Stimulated activated CD8-positive, alpha-beta memory T cell treated with anti-CD3 and anti-CD28 coated beads, Interleukin-12 subunit alpha, Interleukin-12 subunit beta, amount 100 ng/mL, for 4 hours (primary cell): ENCODE measurements at regions not wholly inside any gene's neighbourhood (a gene's known extent, or its start where the extent isn't known, plus 50 kb on each side); places are given as distances from the start of the nearest gene placed in this dataset.

ENCODE experiments used
- DNase-seq: peaks from one replicate; pipeline ENCODE4 v3.0.0-alpha.2; 2020; ENCODE audit warnings: low read depth

DNA sequence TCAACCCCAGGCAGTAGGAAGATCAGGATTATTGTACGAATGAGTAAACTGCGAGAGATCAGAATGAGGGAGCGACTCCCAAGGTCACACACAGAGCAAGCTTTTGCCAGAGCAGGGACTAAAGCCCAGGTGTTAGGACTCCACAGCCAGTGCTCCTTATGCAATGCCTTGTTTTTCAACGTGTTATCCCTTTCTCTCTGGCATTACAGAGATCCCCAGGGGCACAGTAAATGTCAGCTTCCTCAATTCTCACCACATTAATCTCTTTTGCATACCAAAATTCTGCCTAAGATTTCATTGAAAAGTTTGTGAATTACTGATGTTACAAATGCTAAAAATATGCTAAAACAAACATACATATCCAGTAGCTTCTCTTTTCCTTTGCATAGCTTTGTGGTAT is 68.1 kb upstream of the CES5A start:
- no peak for DNase-seq

DNA sequence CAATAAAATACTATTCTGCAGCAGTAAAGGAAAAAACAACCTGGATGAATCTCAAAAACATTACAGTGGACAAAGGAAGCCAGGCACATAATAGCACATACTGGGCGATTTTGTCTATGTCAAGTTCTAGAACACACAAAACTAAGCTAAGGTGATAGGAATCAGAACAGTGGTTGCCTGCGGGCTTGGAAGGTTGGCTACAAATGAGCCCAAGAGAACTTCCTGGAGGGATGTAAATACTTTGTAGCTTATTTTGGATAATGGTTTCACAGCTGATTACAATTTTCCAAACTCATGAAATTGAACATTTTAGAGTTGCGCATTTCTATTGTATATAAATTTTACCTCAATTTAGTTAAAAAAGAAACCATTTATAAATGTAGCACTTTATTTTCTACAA is 67.6 kb upstream of the CES5A start:
- no peak for DNase-seq

DNA sequence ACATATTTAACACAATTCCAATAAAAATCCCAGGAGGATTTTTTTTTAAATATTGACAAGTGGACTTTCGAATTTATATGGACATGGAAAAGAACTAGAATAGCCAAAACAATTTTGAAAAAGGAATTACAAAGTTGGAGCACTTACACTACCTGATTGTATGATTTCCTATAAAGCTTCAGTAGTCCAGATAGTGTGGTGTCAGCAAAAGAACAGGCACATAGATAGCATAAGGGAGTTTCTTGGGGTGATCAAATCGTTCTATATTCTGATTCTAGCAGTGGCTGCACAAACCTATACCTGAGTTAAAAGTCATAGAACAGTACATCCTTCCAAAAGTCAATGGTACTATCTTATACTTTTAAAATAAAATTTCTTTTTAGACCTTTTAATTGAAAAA is 66.4 kb upstream of the CES5A start:
- no peak for DNase-seq

DNA sequence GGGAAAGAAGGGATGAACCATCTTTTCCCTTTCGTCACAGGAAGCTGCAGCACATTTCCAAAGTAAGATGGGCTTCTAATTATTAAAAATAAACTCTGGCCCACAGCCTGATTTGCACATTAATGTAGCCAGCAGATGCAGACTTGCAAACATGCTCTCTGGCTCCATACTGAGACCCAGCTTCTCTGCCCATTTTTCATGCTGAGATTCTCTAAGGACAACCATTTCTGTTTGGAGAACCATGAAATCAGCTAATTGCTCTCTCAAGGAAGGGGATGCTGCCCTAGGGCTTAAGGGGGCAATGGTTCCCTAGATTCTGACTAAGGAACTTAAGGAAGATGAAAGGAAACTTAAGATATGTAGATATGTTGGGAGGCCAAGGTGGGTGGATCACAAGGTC is 63.0 kb upstream of the CES5A start:
- no peak for DNase-seq

DNA sequence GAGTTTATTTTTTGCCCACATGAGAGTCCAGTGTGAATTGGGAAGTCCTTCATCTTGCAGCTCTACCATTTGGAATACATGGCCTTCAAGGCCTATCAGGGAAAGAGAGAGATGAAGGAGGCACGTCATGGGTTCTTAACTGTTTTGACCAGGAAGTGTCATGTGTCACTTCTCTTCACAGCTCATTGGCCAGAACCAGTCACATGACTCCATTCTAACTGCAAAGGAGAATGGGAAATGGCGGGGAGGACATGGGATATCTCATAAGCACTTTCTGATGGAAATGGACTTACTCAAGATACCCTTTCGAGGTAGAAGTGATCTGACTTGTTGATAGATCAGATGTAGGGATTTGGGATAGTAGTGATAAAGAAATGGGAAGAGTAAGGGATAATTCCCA is 57.9 kb upstream of the CES5A start:
- no peak for DNase-seq

DNA sequence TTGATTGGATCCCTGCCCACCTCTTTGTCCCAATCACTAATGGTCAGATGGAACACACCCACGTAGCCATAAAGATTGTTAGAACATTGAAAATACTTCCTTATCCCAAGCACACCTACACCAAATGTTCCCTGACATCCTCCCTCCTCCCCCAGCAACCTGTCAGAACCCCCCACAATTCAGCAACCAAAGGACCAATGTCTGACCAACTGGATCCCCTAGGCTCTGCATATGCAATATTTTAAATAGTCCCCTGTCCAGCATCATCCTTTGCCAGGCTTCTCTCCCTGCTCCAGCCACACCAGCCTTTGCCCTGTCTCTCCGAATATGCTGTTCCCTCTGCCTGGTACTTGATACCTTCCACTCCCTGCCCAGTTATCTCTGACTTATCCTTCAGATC is 54.9 kb upstream of the CES5A start:
- DNase-seq = no peak

DNA sequence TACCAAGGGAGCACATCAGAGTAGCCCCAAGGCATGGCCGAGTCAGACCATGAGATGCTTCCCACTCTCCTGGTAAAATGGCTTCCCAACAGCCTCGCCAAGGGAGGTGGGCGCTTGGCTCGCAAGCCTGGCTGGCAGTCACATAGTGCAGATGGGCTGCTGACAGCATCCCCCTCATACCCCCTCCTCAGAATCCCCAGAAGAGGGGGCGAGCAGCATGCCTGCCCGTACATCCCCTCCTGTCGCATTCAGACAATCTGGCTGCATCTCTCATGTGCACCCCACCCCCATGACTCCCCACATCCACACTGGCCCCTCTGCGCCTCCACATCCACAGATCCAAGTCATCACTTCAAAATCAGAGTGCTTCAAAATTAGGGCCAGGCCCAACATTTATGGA is 54.0 kb upstream of the CES5A start:
- no peak for DNase-seq

DNA sequence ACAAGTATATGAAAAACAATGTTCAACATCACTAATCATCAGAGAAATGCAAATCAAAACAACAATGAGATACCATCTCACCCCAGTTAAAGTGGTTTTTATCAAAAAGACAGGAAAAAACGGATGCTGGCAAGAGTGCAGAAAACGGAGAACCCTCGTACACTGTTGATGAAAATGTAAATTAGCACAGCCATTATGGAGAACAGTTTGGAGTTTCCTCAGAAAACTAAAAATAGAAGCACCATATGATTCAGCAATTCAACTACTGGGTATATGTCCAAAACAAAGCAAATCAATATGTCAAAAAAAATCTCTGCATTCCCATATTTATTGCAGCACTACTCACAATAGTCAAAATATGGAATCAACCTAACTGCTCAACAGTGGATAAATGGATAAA is 50.1 kb upstream of the CES5A start:
- DNase-seq = no peak
